LoVo (cell line): ENCODE measurements at regions not wholly inside any gene's neighbourhood (a gene's known extent, or its start where the extent isn't known, plus 50 kb on each side); places are given as distances from the start of the nearest gene placed in this dataset.
"Not testable (repeated sequence)": the region's sequence is repeated elsewhere in the genome, so short reads cannot be mapped to it uniquely, and the experiment has no call there.

Experiments used
- DNase-seq: peaks from one replicate; pipeline ENCODE4 v3.0.0-alpha.2; 2016; ENCODE audit warnings: low spot score

- DNase-seq, result peak; percentile 26
These were observed 52.7 kb downstream of the KCNA5 start for GRCh38 chr12:5096241-5096924.

- DNase-seq, result no peak
These were observed 54.1 kb downstream of the KCNA5 start for GRCh38 chr12:5097786-5098185.

- no peak for DNase-seq
These were observed 55.5 kb downstream of the KCNA5 start for GRCh38 chr12:5099136-5099535.

GRCh38 chr12:5099591-5099990, 55.9 kb downstream of the KCNA5 start:
- DNase-seq, result no peak

GRCh38 chr12:5101686-5102085, 58.0 kb downstream of the KCNA5 start:
- no peak for DNase-seq

GRCh38 chr12:5102261-5102789, 58.6 kb downstream of the KCNA5 start:
- DNase-seq, result no peak

GRCh38 chr12:5102806-5103205, 59.1 kb downstream of the KCNA5 start:
- DNase-seq, result no peak

GRCh38 chr12:5110345-5110744, 66.7 kb downstream of the KCNA5 start:
- DNase-seq, result no peak

GRCh38 chr12:5114436-5114835, 70.8 kb downstream of the KCNA5 start:
- DNase-seq, result no peak

GRCh38 chr12:5121784-5122183, 78.1 kb downstream of the KCNA5 start:
- DNase-seq, result not testable (repeated sequence)

- DNase-seq, result not testable (repeated sequence)
These were observed 78.7 kb downstream of the KCNA5 start for GRCh38 chr12:5122256-5122831.

GRCh38 chr12:5123921-5124320, 80.2 kb downstream of the KCNA5 start:
- DNase-seq, result no peak

- DNase-seq, result no peak
These were observed 80.7 kb downstream of the KCNA5 start for GRCh38 chr12:5124401-5124800.

- DNase-seq, result no peak
These were observed 91.3 kb downstream of the KCNA5 start for GRCh38 chr12:5134861-5135525.

- no peak for DNase-seq
These were observed 94.6 kb downstream of the KCNA5 start for GRCh38 chr12:5138256-5138655.

GRCh38 chr12:5138845-5139244, 95.2 kb downstream of the KCNA5 start:
- no peak for DNase-seq

GRCh38 chr12:5139751-5140150, 96.1 kb downstream of the KCNA5 start:
- DNase-seq, result no peak

GRCh38 chr12:5140190-5140589, 96.5 kb downstream of the KCNA5 start:
- no peak for DNase-seq

GRCh38 chr12:5148880-5149279, 105.2 kb downstream of the KCNA5 start:
- DNase-seq, result no peak

GRCh38 chr12:5154091-5154490, 110.4 kb downstream of the KCNA5 start:
- no peak for DNase-seq

- DNase-seq, result no peak
These were observed 112.2 kb downstream of the KCNA5 start for GRCh38 chr12:5155866-5156265.

GRCh38 chr12:5160827-5161226, 117.1 kb downstream of the KCNA5 start:
- DNase-seq, result no peak

GRCh38 chr12:5163661-5164060, 120.0 kb downstream of the KCNA5 start:
- DNase-seq, result no peak
